HFFc6 (cell line): ENCODE measurements at regions not wholly inside any gene's neighbourhood (a gene's known extent, or its start where the extent isn't known, plus 50 kb on each side); places are given as distances from the start of the nearest gene placed in this dataset.

Experiments
- DNase-seq: peaks from one replicate; pipeline ENCODE4 v3.0.0-alpha.2; 2018
- H3K27ac Mint-ChIP-seq: 2 replicates; pipeline ENCODE4 v1.8.0; 2020; ENCODE audit warnings: mild to moderate bottlenecking, mixed read lengths
- H3K27me3 Mint-ChIP-seq: 2 replicates; pipeline ENCODE4 v1.8.0; 2021; ENCODE audit warnings: mild to moderate bottlenecking, moderate library complexity, mixed read lengths; ENCODE audit not compliant: insufficient read depth
- H3K36me3 Mint-ChIP-seq: 2 replicates; pipeline ENCODE4 v1.8.0; 2021; ENCODE audit warnings: low read depth, mixed read lengths
- H3K4me1 Mint-ChIP-seq: 2 replicates; pipeline ENCODE4 v1.8.0; 2020; ENCODE audit warnings: low read depth, mixed read lengths
- H3K4me3 Mint-ChIP-seq: 2 replicates; pipeline ENCODE4 v1.8.0; 2020; ENCODE audit warnings: mild to moderate bottlenecking, moderate library complexity, mixed read lengths
- H3K9me3 Mint-ChIP-seq: 2 replicates; pipeline ENCODE4 v1.8.0; 2020; ENCODE audit warnings: mild to moderate bottlenecking, mixed read lengths
- TF ChIP-seq, protein P1 (sequence below): fragments of 200-600 bp; sonication (generic); IDR thresholded peaks from 2 replicates; pipeline ENCODE4 v1.5.0; 2021; ENCODE audit warnings: antibody characterized with exemption, mild to moderate bottlenecking

GRCh38 chr3:132119531-132119930, 84.7 kb upstream of the CPNE4 start:
- H3K36me3 Mint-ChIP-seq = no peaks in the 10 kb centered on the region
- H3K27me3 Mint-ChIP-seq = peaks cover 6% of the 10 kb centered on the region
- no peak overlapping the region for H3K27ac Mint-ChIP-seq
- no peak overlapping the region for H3K4me3 Mint-ChIP-seq
- no peaks in the 10 kb centered on the region for H3K4me1 Mint-ChIP-seq
- TF ChIP-seq, protein P1, sequence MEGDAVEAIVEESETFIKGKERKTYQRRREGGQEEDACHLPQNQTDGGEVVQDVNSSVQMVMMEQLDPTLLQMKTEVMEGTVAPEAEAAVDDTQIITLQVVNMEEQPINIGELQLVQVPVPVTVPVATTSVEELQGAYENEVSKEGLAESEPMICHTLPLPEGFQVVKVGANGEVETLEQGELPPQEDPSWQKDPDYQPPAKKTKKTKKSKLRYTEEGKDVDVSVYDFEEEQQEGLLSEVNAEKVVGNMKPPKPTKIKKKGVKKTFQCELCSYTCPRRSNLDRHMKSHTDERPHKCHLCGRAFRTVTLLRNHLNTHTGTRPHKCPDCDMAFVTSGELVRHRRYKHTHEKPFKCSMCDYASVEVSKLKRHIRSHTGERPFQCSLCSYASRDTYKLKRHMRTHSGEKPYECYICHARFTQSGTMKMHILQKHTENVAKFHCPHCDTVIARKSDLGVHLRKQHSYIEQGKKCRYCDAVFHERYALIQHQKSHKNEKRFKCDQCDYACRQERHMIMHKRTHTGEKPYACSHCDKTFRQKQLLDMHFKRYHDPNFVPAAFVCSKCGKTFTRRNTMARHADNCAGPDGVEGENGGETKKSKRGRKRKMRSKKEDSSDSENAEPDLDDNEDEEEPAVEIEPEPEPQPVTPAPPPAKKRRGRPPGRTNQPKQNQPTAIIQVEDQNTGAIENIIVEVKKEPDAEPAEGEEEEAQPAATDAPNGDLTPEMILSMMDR = no peak
- no peak for DNase-seq
- H3K9me3 Mint-ChIP-seq = no peaks in the 10 kb centered on the region

- Mint-ChIP-seq H3K9me3 (no peaks in the 10 kb centered on the region), H3K27ac (no peak overlapping the region), H3K4me3 (no peak overlapping the region), H3K4me1 (no peaks in the 10 kb centered on the region), H3K36me3 (no peaks in the 10 kb centered on the region), H3K27me3 (peaks cover 3% of the 10 kb centered on the region)
- no peak for DNase-seq
- TF ChIP-seq, protein P1 = no peak
Observed at GRCh38 chr3:132124096-132124495, 89.3 kb upstream of the CPNE4 start.

DNA sequence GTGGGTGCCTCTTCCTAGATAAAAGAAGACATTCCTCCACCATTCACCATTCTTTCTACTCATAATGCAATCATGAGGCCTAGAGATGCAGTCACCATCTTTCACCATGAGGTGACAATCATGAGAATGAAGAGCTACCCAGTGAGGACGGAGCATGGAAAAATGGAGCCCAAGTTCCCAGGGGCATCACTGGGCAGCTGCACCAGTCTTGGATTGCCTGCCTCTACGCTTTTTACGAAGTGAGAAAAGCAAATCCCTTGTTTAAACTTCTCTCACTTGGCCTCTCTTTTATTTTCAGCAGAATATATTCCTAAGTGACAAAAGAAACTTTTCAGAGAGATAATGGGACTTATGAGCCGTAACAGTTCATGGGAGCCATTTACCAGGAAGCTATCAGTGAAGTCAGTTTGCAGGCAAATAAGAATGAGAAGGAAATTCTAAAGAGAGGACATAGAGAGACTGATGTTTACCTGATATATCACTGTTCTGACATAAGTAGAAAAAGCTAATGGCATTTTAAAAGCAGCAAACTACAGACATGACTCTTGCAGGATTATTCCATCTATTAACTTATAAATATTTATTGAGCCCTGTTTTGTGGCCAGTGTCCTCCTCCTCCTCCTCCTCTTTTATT, 90.0 kb upstream of the CPNE4 start:
- peaks cover 3% of the 10 kb centered on the region for H3K27me3 Mint-ChIP-seq
- TF ChIP-seq, protein P1 = no peak
- DNase-seq = no peak
- H3K36me3 Mint-ChIP-seq = no peaks in the 10 kb centered on the region
- no peak overlapping the region for H3K27ac Mint-ChIP-seq
- no peaks in the 10 kb centered on the region for H3K4me1 Mint-ChIP-seq
- H3K9me3 Mint-ChIP-seq = no peaks in the 10 kb centered on the region
- H3K4me3 Mint-ChIP-seq = no peak overlapping the region

GRCh38 chr3:132134611-132135010, 99.8 kb upstream of the CPNE4 start:
- TF ChIP-seq, protein P1 = no peak
- H3K36me3 Mint-ChIP-seq = peaks cover 4% of the 10 kb centered on the region; the same call in 1 of the 2 replicates
- peak overlapping the region; percentile 76 for H3K27ac Mint-ChIP-seq
- H3K27me3 Mint-ChIP-seq = no peaks in the 10 kb centered on the region; the same call in 1 of the 2 replicates
- peaks cover 46% of the 10 kb centered on the region for H3K4me1 Mint-ChIP-seq
- H3K9me3 Mint-ChIP-seq = peaks cover 5% of the 10 kb centered on the region; the same call in 1 of the 2 replicates
- H3K4me3 Mint-ChIP-seq = peak overlapping the region; percentile 74
- DNase-seq = peak; percentile 66

DNA sequence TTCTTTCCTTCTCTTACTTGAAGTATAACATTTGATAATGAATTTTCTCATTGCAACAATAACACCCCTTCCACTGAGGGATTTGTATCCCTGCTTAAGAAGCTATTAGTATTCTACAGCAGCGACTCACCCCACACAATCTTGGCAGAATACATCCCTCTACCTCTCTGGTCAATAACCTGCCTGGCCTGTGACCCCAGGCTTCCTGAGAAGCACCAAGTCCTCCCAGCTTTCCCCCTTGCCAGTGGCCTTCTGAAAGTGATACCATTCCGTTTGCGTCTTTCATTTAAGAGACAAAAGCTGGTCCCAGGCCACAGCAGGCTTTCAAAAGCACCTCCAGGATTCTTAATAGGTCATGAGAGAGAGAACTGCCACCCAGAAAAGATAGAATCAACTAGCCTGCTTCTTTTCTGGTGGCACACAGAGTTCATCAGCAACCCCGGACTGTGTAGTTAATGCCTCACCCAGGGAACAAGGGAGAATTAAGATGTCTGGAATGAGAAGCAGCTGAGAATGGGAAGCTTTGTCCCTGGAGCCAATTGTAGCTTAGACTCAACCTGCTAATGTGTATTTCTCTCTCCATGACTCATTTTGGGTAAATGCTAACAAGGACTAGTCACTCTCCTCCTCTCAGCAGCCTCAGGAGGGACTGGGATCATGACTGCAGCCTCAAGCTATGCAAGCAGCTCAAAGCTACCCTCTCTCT, 101.0 kb upstream of the CPNE4 start:
- Mint-ChIP-seq H3K36me3 (peaks cover 4% of the 10 kb centered on the region; the same call in 1 of the 2 replicates), H3K9me3 (peaks cover 5% of the 10 kb centered on the region; the same call in 1 of the 2 replicates), H3K4me1 (peaks cover 46% of the 10 kb centered on the region), H3K27me3 (no peaks in the 10 kb centered on the region; the same call in 1 of the 2 replicates), H3K27ac (peak overlapping the region; percentile 99), H3K4me3 (peak overlapping the region; percentile 88)
- DNase-seq = peak; percentile 98
- TF ChIP-seq, protein P1 = no peak
